ENCODE measurements at regions not wholly inside any gene's neighbourhood (a gene's known extent, or its start where the extent isn't known, plus 50 kb on each side); places are given as distances from the start of the nearest gene placed in this dataset.

DNA sequence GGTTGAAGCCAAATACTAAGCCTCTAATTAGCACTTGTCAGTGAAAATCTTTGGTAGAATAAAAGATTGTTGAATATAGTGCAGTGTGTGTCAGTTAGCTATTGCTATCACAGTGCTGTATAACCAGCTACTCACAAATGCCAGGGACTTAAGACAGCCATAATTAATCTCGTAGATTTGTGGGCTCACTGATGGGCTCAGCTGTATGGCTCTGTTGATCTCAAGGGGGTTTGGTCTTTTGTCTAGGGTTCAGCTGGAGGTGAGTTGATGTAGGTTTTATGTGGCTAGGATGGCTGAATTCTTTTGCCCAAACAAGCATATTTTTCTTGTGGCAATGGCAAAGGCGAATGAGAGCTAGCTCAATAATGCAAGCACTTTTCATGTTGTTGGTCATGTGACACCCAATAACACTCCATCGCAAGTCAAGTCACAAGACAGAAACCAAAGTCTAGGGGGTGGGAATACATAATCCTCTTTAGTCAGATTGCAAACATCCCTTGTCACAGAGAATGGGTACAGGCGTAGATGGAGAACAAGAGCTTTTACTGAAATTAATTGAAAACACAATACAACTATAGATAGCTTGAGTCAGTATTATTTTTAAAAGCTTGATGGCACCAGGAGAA, 121.7 kb upstream of the EDNRB start:
- CTCF ChIA-PET, result no interaction called here
- no TSS peak for BruUV-seq (replicated peaks)
- H3K9me3 ChIP-seq (ENCODE audit: low read depth, low read length, poor library complexity, severe bottlenecking), result no peaks in the 10 kb centered on the region
- no peak overlapping the region for H3K4me3 ChIP-seq (ENCODE audit: low read depth, low read length, poor library complexity, severe bottlenecking)
- POLR2A ChIA-PET (ENCODE audit: low non-redundant PET), result no interaction called here
- no peaks in the 10 kb centered on the region for H3K4me1 ChIP-seq (ENCODE audit: insufficient read depth, low read length, poor library complexity, severe bottlenecking)
- no peaks in the 10 kb centered on the region for H3K27me3 ChIP-seq (replicated peaks; ENCODE audit: insufficient read depth, low read depth, low read length, poor library complexity)
- DNase-seq (ENCODE audit: low spot score), result no peak
- no peaks in the 10 kb centered on the region for H3K36me3 ChIP-seq (ENCODE audit: insufficient read depth, low read length, poor library complexity, severe bottlenecking)
- intact Hi-C loops (cut with micrococcal nuclease; ENCODE audit: unreplicated experiment), result no loop called here
- H3K27ac ChIP-seq (ENCODE audit: low read depth, low read length, poor library complexity, severe bottlenecking), result no peak overlapping the region
- TF ChIP-seq CTCF (conservative IDR thresholded peaks at IDR 0.05; ENCODE audit: low read depth, low read length) (no peak), EZH2 (IDR thresholded peaks at IDR 0.05; ENCODE audit: borderline replicate concordance, low read depth, low read length, poor library complexity, severe bottlenecking) (no peak)

- Histone ChIP-seq H3K27me3 (replicated peaks; ENCODE audit: insufficient read depth, low read depth, low read length, poor library complexity) (no peaks in the 10 kb centered on the region), H3K9me3 (ENCODE audit: low read depth, low read length, poor library complexity, severe bottlenecking) (no peaks in the 10 kb centered on the region), H3K4me3 (ENCODE audit: low read depth, low read length, poor library complexity, severe bottlenecking) (no peak overlapping the region), H3K27ac (ENCODE audit: low read depth, low read length, poor library complexity, severe bottlenecking) (no peak overlapping the region), H3K36me3 (ENCODE audit: insufficient read depth, low read length, poor library complexity, severe bottlenecking) (no peaks in the 10 kb centered on the region), H3K4me1 (ENCODE audit: insufficient read depth, low read length, poor library complexity, severe bottlenecking) (no peaks in the 10 kb centered on the region)
- intact Hi-C loops (cut with micrococcal nuclease; ENCODE audit: unreplicated experiment), result no loop called here
- POLR2A ChIA-PET (ENCODE audit: low non-redundant PET), result no interaction called here
- TF ChIP-seq CTCF (conservative IDR thresholded peaks at IDR 0.05; ENCODE audit: low read depth, low read length) (no peak), EZH2 (IDR thresholded peaks at IDR 0.05; ENCODE audit: borderline replicate concordance, low read depth, low read length, poor library complexity, severe bottlenecking) (no peak)
- BruUV-seq (replicated peaks), result no TSS peak
- DNase-seq (ENCODE audit: low spot score), result no peak
- CTCF ChIA-PET, result no interaction called here
Observed at GRCh38 chr13:78036841-78037240, 118.2 kb upstream of the EDNRB start.

GRCh38 chr13:78035500-78035899, 116.9 kb upstream of the EDNRB start:
- no peak for TF ChIP-seq CTCF (conservative IDR thresholded peaks at IDR 0.05; ENCODE audit: low read depth, low read length)
- POLR2A ChIA-PET (ENCODE audit: low non-redundant PET), result no interaction called here
- H3K4me1 ChIP-seq (ENCODE audit: insufficient read depth, low read length, poor library complexity, severe bottlenecking), result no peaks in the 10 kb centered on the region
- H3K9me3 ChIP-seq (ENCODE audit: low read depth, low read length, poor library complexity, severe bottlenecking), result no peaks in the 10 kb centered on the region
- H3K27ac ChIP-seq (ENCODE audit: low read depth, low read length, poor library complexity, severe bottlenecking), result no peak overlapping the region
- BruUV-seq (replicated peaks), result no TSS peak
- H3K4me3 ChIP-seq (ENCODE audit: low read depth, low read length, poor library complexity, severe bottlenecking), result no peak overlapping the region
- H3K36me3 ChIP-seq (ENCODE audit: insufficient read depth, low read length, poor library complexity, severe bottlenecking), result no peaks in the 10 kb centered on the region
- peaks cover 5% of the 10 kb centered on the region for H3K27me3 ChIP-seq (replicated peaks; ENCODE audit: insufficient read depth, low read depth, low read length, poor library complexity)
- intact Hi-C loops (cut with micrococcal nuclease; ENCODE audit: unreplicated experiment), result no loop called here
- CTCF ChIA-PET, result no interaction called here
- DNase-seq (ENCODE audit: low spot score), result no peak
